ENCODE measurements at regions not wholly inside any gene's neighbourhood (a gene's known extent, or its start where the extent isn't known, plus 50 kb on each side); places are given as distances from the start of the nearest gene placed in this dataset.

DNA sequence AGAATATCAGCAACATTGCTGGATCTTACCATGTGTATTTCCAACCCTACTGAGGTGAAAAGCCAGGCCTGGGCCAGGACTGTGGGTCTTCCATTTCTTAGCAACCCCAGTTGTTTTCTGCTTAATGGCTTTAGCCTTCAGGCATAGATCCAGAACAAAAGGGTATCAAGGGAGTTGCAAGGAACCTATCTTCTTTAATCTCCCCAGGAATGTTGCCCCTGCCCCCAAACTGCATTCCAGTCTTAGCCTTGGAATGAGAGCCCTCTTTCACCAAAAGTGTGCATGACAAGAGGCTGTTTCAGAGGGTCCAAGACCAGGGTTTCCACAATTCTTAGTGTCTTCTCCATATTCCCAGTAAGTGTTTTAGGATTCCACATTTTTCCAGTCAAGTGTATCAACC, 87.9 kb upstream of the SOX13 start:
- Histone ChIP-seq H3K4me3 (no peak overlapping the region), H3K4me1 (ENCODE audit: control insufficient read depth in 5 of 5, insufficient read depth in 5 of 5, low read length in 5 of 5) (peaks cover 0 to 2% (median 0%) of the 10 kb centered on the region in 5 donors), H3K9me3 (ENCODE audit: control insufficient read depth in 4 of 4, insufficient read depth in 3 of 4, low read length in 3 of 4) (no peaks in the 10 kb centered on the region), H3K36me3 (ENCODE audit: control insufficient read depth in 4 of 4, insufficient read depth in 4 of 4, low read length in 4 of 4) (no peaks in the 10 kb centered on the region), H3K27ac (ENCODE audit: low read depth in 1 of 2, low read length in 1 of 2) (no peak overlapping the region), H3K9ac (ENCODE audit: insufficient read depth in 1 of 2, low read length in 2 of 2) (no peak overlapping the region), H3K27me3 (ENCODE audit: control insufficient read depth in 3 of 3, insufficient read depth in 3 of 3, low read length in 2 of 3) (no peaks in the 10 kb centered on the region)
- DNase-seq (no peak), ATAC-seq (ENCODE audit: insufficient read depth, low FRiP score) (no peak)
- TF ChIP-seq, protein P1, sequence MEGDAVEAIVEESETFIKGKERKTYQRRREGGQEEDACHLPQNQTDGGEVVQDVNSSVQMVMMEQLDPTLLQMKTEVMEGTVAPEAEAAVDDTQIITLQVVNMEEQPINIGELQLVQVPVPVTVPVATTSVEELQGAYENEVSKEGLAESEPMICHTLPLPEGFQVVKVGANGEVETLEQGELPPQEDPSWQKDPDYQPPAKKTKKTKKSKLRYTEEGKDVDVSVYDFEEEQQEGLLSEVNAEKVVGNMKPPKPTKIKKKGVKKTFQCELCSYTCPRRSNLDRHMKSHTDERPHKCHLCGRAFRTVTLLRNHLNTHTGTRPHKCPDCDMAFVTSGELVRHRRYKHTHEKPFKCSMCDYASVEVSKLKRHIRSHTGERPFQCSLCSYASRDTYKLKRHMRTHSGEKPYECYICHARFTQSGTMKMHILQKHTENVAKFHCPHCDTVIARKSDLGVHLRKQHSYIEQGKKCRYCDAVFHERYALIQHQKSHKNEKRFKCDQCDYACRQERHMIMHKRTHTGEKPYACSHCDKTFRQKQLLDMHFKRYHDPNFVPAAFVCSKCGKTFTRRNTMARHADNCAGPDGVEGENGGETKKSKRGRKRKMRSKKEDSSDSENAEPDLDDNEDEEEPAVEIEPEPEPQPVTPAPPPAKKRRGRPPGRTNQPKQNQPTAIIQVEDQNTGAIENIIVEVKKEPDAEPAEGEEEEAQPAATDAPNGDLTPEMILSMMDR (IDR thresholded peaks at IDR 0.05; ENCODE audit: control extremely low read depth, extremely low read depth) = no peak

DNA sequence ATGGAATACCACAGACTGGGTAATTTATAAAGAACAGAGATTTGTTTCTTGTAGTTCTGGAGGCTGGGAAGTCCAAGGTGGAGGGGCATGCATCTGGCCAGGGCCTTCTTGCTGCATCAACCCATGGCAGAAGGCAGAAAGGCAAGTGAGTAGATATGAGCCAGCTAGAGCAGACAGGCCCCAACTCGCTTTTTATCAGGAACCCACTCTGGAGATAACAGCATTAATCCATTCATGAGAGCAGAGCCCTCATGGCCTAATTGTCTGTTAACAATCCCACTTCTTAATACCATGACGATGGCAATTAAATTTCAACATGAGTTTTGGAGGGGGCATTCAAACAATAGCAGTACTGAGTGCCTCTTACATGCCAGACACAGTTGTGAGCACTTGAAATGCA, 87.2 kb upstream of the SOX13 start:
- no peaks in the 10 kb centered on the region for H3K36me3 ChIP-seq (ENCODE audit: control insufficient read depth in 4 of 4, insufficient read depth in 4 of 4, low read length in 4 of 4)
- no peaks in the 10 kb centered on the region for H3K27me3 ChIP-seq (ENCODE audit: control insufficient read depth in 3 of 3, insufficient read depth in 3 of 3, low read length in 2 of 3)
- TF ChIP-seq, protein P1 (IDR thresholded peaks at IDR 0.05; ENCODE audit: control extremely low read depth, extremely low read depth) = no peak
- H3K9ac ChIP-seq (ENCODE audit: insufficient read depth in 1 of 2, low read length in 2 of 2) = no peak overlapping the region
- DNase-seq (no peak), ATAC-seq (ENCODE audit: insufficient read depth, low FRiP score) (no peak)
- H3K4me3 ChIP-seq = no peak overlapping the region
- no peaks in the 10 kb centered on the region for H3K9me3 ChIP-seq (ENCODE audit: control insufficient read depth in 4 of 4, insufficient read depth in 3 of 4, low read length in 3 of 4)
- peaks cover 0 to 2% (median 0%) of the 10 kb centered on the region in 5 donors for H3K4me1 ChIP-seq (ENCODE audit: control insufficient read depth in 5 of 5, insufficient read depth in 5 of 5, low read length in 5 of 5)
- no peak overlapping the region for H3K27ac ChIP-seq (ENCODE audit: low read depth in 1 of 2, low read length in 1 of 2)
- 72 to 84% methylated on average over 2 of the region's 2 CpGs for WGBS, 2 donors

DNA sequence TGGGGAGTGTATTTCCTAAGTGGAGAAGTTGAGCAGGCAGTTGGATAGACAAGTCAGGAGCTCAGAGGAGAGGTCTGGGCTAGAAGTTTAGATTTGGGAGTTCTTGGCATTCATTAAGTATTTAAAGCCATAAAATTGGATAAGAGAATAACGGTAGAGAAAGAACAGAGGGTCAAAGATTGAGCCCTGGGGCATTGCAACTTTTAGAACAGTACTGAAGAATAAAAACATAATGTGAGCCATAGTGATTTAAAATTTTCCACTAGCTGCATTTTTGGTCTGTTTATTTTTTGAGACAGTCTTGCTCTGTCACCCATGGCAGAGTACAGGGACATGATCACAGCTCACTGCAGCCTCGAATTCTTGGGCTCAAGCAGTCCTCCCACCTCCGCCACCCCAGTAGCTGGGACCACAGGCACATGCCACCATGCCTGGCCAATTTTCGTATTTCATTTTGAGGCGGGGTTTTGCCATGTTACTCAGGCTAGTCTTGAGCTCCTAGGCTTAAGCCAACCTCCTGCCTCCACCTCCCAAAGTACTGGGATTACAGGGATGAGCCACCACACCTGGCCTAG, 85.9 kb upstream of the SOX13 start:
- H3K9ac ChIP-seq (ENCODE audit: insufficient read depth in 1 of 2, low read length in 2 of 2) = no peak overlapping the region
- H3K4me3 ChIP-seq = no peak overlapping the region
- no peaks in the 10 kb centered on the region for H3K36me3 ChIP-seq (ENCODE audit: control insufficient read depth in 4 of 4, insufficient read depth in 4 of 4, low read length in 4 of 4)
- 84 to 88% methylated on average over 5 of the region's 5 CpGs for WGBS, 2 donors
- ATAC-seq (ENCODE audit: insufficient read depth, low FRiP score) = no peak
- H3K27me3 ChIP-seq (ENCODE audit: control insufficient read depth in 3 of 3, insufficient read depth in 3 of 3, low read length in 2 of 3) = no peaks in the 10 kb centered on the region
- H3K9me3 ChIP-seq (ENCODE audit: control insufficient read depth in 4 of 4, insufficient read depth in 3 of 4, low read length in 3 of 4) = no peaks in the 10 kb centered on the region
- TF ChIP-seq, protein P1 (IDR thresholded peaks at IDR 0.05; ENCODE audit: control extremely low read depth, extremely low read depth) = no peak
- peaks cover 0 to 2% (median 0%) of the 10 kb centered on the region in 5 donors for H3K4me1 ChIP-seq (ENCODE audit: control insufficient read depth in 5 of 5, insufficient read depth in 5 of 5, low read length in 5 of 5)
- DNase-seq = no peak
- no peak overlapping the region for H3K27ac ChIP-seq (ENCODE audit: low read depth in 1 of 2, low read length in 1 of 2)

DNA sequence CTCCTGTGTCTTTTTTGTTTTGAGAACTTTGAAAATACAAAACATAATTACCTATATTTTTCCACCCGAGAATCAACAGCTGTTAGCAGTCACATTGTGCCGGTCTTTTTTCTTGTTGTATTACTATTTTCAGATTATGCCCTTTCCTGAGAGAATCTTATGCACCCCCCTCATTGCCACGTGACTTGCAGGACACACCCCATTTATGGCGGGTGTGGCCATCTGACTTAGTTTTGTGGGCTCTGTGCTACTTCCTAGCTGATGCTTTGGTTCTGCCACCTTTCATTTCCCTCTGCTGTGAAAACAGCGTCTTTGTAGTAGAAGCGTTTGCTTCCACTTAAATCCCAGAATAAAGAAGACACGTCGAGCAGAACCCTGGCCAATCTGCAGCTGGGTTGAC, 82.8 kb upstream of the SOX13 start:
- no peak for ATAC-seq (ENCODE audit: insufficient read depth, low FRiP score)
- Histone ChIP-seq H3K9ac (ENCODE audit: insufficient read depth in 1 of 2, low read length in 2 of 2) (no peak overlapping the region), H3K4me1 (ENCODE audit: control insufficient read depth in 5 of 5, insufficient read depth in 5 of 5, low read length in 5 of 5) (peaks cover 0 to 3% (median 0%) of the 10 kb centered on the region in 5 donors), H3K36me3 (ENCODE audit: control insufficient read depth in 4 of 4, insufficient read depth in 4 of 4, low read length in 4 of 4) (no peaks in the 10 kb centered on the region), H3K9me3 (ENCODE audit: control insufficient read depth in 4 of 4, insufficient read depth in 3 of 4, low read length in 3 of 4) (no peaks in the 10 kb centered on the region), H3K27ac (ENCODE audit: low read depth in 1 of 2, low read length in 1 of 2) (no peak overlapping the region), H3K27me3 (ENCODE audit: control insufficient read depth in 3 of 3, insufficient read depth in 3 of 3, low read length in 2 of 3) (no peaks in the 10 kb centered on the region), H3K4me3 (no peak overlapping the region)
- TF ChIP-seq, protein P1 (IDR thresholded peaks at IDR 0.05; ENCODE audit: control extremely low read depth, extremely low read depth) = no peak
- WGBS, 2 donors = 73 to 81% methylated on average over 8 of the region's 8 CpGs
- DNase-seq = no peak

All from lung (tissue), 11 donors.